A673 (cell line): ENCODE measurements at regions not wholly inside any gene's neighbourhood (a gene's known extent, or its start where the extent isn't known, plus 50 kb on each side); places are given as distances from the start of the nearest gene placed in this dataset.

ENCODE experiments used
- BruUV-seq: library from RNA; stranded (reverse); fragments of 400-500 nt; replicated peaks from 2 replicates; lab custom pipeline; 2021; lab: Mats Ljungman, UMichigan
- CTCF ChIA-PET: fragments of 300-600 bp; sonication (Branson Sonifier 250); formaldehyde crosslinking; loops from one replicate; lab custom pipeline; 2022; ENCODE audit warnings: antibody characterized with exemption; lab: Charles Lee
- POLR2A ChIA-PET: fragments of 300-600 bp; sonication (Branson Sonifier 250); formaldehyde crosslinking; loops from one replicate; lab custom pipeline; 2022; ENCODE audit warnings: antibody characterized with exemption; ENCODE audit not compliant: low non-redundant PET; lab: Charles Lee
- DNase-seq: peaks from one replicate; pipeline ENCODE4 v3.0.0-alpha.2; 2015; ENCODE audit warnings: low spot score
- H3K27ac ChIP-seq: fragments of 200-600 bp; sonication (generic); 2 replicates; pipeline ENCODE4 v1.5.1; 2016; ENCODE audit warnings: mixed run types, low read depth, mild to moderate bottlenecking, mixed read lengths, antibody characterized with exemption, low read length; ENCODE audit not compliant: poor library complexity, severe bottlenecking
- H3K27me3 ChIP-seq: fragments of 200-600 bp; sonication (generic); replicated peaks from 2 replicates; pipeline ENCODE4 v1.6.1; 2017; ENCODE audit warnings: mixed run types, low read depth, mild to moderate bottlenecking, mixed read lengths, antibody characterized with exemption, low read length; ENCODE audit not compliant: insufficient read depth, poor library complexity
- H3K36me3 ChIP-seq: fragments of 200-600 bp; sonication (generic); 2 replicates; pipeline ENCODE4 v1.6.1; 2016; ENCODE audit warnings: mixed run types, mild to moderate bottlenecking, mixed read lengths, antibody characterized with exemption, low read length; ENCODE audit not compliant: insufficient read depth, poor library complexity, severe bottlenecking
- H3K4me1 ChIP-seq: fragments of 200-600 bp; sonication (generic); 2 replicates; pipeline ENCODE4 v1.6.1; 2017; ENCODE audit warnings: mixed run types, mild to moderate bottlenecking, mixed read lengths, antibody characterized with exemption, low read length; ENCODE audit not compliant: insufficient read depth, poor library complexity, severe bottlenecking
- H3K4me3 ChIP-seq: fragments of 200-600 bp; sonication (generic); 2 replicates; pipeline ENCODE4 v1.5.1; 2016; ENCODE audit warnings: low read depth, mixed run types, mild to moderate bottlenecking, mixed read lengths, low read length; ENCODE audit not compliant: poor library complexity, severe bottlenecking
- H3K9me3 ChIP-seq: fragments of 200-600 bp; sonication (generic); 2 replicates; pipeline ENCODE4 v1.6.1; 2016; ENCODE audit warnings: mixed run types, low read depth, mild to moderate bottlenecking, mixed read lengths, antibody characterized with exemption, low read length; ENCODE audit not compliant: poor library complexity, severe bottlenecking
- CTCF ChIP-seq: fragments of 300-800, 200-600 bp; sonication (generic); conservative IDR thresholded peaks from 2 replicates; pipeline ENCODE4 v1.5.1; 2017; ENCODE audit warnings: low read depth, mild to moderate bottlenecking, antibody characterized with exemption, low read length, moderate library complexity, mixed read lengths
- EZH2 ChIP-seq: fragments of 200-600 bp; sonication (generic); IDR thresholded peaks from 2 replicates; pipeline ENCODE4 v1.6.1; 2017; ENCODE audit warnings: borderline replicate concordance, low read depth, mild to moderate bottlenecking, mixed read lengths, antibody characterized with exemption, low read length; ENCODE audit not compliant: poor library complexity, severe bottlenecking
- intact Hi-C: fragments of 100-400 bp; cut with micrococcal nuclease; formaldehyde crosslinking; loops from one replicate; pipeline ENCODE4 v1.10.0; 2022; ENCODE audit not compliant: unreplicated experiment

- no TSS peak for BruUV-seq
Observed at GRCh38 chr21:24594082-24594481, 1013.2 kb downstream of the MRPL39 start.

GRCh38 chr21:24590261-24590660 lies 1017.0 kb downstream of the MRPL39 start:
- no TSS peak for BruUV-seq

More at GRCh38 chr21:24594082-24594481, 1013.2 kb downstream of the MRPL39 start:
- Histone ChIP-seq H3K4me1 (no peaks in the 10 kb centered on the region), H3K27me3 (no peaks in the 10 kb centered on the region), H3K4me3 (no peak overlapping the region), H3K36me3 (no peaks in the 10 kb centered on the region), H3K27ac (no peak overlapping the region), H3K9me3 (peaks cover 19% of the 10 kb centered on the region)
- TF ChIP-seq EZH2 (no peak), CTCF (no peak)
- ChIA-PET CTCF (no interaction called here), POLR2A (no interaction called here)
- intact Hi-C loops, result no loop called here
- no peak for DNase-seq

GRCh38 chr21:24583473-24583872 lies 1023.8 kb downstream of the MRPL39 start:
- Histone ChIP-seq H3K4me3 (no peak overlapping the region), H3K4me1 (no peaks in the 10 kb centered on the region), H3K27me3 (no peaks in the 10 kb centered on the region), H3K36me3 (no peaks in the 10 kb centered on the region), H3K9me3 (peaks cover 25% of the 10 kb centered on the region), H3K27ac (no peak overlapping the region)
- ChIA-PET CTCF (no interaction called here), POLR2A (no interaction called here)
- no peak for TF ChIP-seq EZH2
- TF ChIP-seq CTCF, result no peak
- intact Hi-C loops, result no loop called here
- no peak for DNase-seq
- BruUV-seq, result no TSS peak

More at GRCh38 chr21:24590261-24590660, 1017.0 kb downstream of the MRPL39 start:
- DNase-seq, result no peak
- ChIA-PET CTCF (no interaction called here), POLR2A (no interaction called here)
- Histone ChIP-seq H3K4me1 (no peaks in the 10 kb centered on the region), H3K27ac (no peak overlapping the region), H3K36me3 (no peaks in the 10 kb centered on the region), H3K27me3 (no peaks in the 10 kb centered on the region), H3K9me3 (peaks cover 16% of the 10 kb centered on the region), H3K4me3 (no peak overlapping the region)
- intact Hi-C loops, result no loop called here
- TF ChIP-seq CTCF, result no peak
- TF ChIP-seq EZH2, result no peak
